Activated T-helper 9 cell treated with anti-CD3 and anti-CD28 coated beads, Interleukin-2, amount 50 U/mL, for 16 hours (primary cell): ENCODE measurements at regions not wholly inside any gene's neighbourhood (a gene's known extent, or its start where the extent isn't known, plus 50 kb on each side); places are given as distances from the start of the nearest gene placed in this dataset.

Experiments used
- DNase-seq: peaks from one replicate; pipeline ENCODE4 v3.0.0-alpha.2; 2020; ENCODE audit warnings: low read depth

DNA sequence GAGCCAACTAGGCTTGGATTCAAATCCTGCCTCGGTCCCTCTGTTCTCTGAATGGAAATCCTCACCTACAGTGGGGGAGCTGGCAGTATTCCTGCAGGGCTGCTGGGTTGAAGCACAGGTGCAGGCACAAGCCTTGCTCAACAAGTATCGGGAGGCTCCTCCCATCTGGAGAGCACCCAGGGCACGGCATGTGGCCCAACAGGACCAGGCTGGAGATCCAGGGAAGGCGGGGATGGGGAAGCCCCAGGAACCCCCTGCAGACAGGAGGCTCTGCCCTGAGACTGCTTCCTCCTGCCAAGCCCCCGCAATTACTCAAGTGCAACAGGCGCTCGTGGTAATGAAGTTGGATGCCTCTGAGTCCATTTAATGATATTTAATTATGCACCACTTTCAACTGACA lies 128.0 kb upstream of the VSTM2B start:
- DNase-seq = no peak

DNA sequence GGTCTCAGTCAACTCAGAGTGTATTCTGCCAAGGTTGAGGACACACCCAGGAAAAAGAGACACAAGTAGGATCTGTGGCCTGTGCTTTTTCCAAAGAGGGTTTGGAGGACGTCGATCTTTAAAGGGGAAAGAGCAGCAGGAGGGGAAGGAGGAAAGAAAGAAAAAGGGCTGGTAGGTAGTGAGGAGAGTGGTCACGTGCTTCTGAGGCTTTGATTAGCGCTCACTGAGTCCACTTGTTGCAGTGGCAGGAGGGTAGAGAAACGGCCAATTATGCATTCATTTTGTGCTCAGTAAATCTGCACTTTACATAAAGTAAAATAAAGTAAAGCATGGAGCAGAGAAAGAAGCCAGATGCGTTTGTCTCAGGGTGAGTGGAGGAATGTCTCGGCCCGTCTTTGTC lies 126.0 kb upstream of the VSTM2B start:
- DNase-seq = no peak

DNA sequence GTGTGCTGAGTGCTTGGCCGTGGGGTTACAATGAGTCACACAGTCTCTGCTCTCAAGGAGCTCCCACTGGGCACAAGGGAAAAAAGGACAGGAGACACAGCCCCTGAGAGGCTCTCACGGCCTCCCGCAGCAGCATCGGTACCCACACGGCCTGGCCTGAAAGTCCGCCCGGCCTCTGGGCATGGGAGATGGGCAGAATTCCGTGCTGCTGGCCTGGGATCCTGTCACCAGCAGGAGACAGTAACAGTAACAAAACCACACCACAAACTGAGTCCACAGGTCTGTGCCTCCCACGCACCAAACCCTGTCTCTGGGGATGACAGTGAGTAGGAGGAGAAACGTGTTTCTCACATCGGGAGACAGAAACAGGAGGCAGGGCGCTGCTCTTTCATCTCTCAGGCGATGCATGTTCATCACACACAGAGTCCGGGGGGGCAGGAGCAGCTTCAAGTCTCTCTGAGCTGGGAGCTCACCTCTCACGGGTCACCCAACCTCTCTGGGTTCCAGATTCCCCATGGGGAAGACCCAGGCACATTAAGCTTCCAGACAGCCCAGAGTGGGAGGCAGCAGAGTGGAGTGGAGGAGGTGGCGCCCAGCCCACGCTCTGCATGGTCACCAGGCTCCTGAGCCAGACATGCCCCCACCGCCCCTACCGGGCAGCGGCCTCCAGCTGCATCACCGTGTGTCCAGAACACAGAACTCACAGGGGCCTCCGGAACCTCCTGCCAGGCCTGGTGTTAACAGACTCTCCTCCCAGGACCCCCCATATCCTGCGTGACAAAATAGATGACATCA lies 124.7 kb upstream of the VSTM2B start:
- DNase-seq = no peak

DNA sequence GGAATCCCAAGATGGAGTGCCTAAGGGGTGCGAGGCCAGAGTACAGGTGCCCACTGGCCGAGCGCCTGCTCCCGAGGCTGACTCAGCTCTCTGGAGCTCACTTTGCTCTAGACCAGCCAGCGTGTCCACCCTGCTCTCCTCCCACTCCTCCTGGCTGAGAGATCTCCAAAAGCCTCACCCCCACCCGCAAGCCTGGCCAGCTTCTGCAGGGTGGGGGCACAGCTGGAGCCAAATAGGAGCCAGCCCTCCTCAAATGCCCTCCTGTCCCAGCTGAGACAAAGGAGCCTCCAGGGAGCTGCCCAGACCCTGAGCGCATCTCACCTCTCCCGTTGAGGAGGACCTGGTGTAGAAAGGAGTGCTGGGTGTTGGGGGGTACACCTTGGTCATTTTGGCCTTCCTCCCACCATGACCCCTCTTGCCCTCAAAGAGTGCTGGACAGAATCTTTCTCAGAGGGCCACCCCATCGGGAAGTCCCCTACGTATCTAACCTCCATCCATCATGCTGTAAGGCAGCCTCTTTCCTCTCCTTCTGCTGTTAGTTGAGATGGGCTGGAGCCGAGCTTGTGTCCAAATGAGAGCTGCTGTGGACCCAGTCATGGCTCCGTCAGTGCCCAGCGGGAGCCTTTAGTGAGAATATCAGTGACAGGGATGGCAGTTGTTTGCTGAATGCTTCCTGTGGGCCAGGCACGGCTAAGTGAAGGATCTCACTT lies 123.9 kb upstream of the VSTM2B start:
- no peak for DNase-seq

DNA sequence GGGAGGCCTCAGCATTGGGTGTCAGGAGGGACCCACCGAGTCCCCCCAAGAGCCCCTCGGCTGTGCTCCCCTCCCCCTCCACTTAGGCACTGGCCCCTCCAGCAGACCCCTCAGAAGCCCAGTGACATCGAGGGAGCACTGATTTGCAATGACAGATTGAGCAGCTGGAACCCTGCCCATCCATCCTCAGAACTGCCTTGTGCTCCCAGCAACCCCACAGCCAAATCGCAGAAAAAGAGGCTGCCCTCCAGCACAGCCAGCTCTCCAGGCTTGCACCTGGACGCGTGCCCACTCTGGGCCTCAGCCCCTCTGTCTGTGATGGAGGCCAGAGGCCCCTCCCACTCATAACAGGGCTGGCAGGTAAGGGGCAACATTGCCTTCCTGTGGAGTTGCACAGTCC lies 123.2 kb upstream of the VSTM2B start:
- no peak for DNase-seq

DNA sequence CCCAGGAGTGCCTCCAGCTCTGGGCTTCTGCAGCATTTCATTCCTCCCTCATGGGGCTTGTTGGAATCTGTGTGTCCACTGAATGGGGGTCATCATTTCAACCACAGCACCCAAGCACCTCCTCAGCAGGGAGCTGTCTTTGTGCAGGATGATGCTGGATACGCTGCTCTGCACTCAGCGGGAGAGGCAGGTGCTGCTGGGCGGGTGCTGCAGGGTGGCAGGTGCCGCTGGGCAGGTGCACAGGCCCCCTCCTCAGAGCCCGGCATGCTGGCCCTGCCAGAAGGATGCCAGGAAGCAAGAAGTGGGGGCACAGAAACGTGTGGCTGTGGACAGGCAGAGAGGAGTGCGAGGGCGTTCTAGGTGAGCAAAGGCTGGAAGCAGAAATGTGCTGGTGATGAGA lies 121.8 kb upstream of the VSTM2B start:
- no peak for DNase-seq

DNA sequence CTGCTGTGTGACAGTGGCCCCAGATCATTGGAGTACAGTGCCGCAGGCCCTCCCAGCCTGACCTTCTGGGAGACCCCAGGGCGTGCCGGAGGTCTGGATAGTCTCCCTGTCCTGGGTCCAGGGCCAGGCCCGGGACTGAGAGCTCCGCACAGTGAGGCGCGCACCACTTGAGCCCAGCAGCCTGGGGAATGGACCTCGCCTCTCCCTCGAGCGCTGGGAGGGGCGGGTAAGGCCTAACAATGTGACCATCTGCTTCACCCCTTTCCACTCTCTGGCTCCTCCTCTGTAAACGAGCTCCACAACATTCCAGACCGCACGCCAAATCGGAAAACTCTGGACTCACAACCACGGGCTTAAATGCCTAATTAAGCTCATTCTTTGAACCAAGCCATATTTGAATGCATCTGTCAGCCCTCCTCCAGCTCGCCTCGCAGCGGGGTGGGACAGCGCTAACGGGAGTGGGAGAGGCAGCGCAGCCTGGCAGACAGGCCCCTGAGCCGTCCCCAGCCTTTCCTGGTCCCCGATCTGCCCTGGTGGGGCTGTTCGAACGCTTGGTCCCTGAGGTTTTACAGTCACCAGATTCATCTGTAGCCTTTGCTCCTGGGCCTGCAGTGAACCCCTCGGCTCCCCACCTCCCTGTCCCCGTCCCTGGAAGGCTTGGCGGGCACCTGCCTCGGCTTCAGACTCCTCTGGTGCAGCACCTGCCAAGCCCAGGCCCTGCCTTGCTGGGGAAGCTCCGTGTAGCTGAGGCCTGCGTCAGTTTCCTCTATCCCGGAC lies 120.7 kb upstream of the VSTM2B start:
- no peak for DNase-seq

DNA sequence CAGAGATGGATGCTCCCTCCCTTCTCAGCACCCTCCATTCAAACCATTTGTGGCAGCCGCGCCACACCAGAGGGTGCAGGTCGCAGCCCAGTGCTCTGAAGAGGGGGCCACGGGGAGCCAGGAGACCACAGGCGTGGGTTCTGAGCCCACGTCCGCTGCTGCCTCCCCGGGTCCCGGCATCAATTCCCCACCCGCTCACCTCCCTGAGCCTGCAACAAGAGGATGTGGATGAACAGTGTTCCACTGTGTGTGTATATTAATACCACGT lies 120.1 kb upstream of the VSTM2B start:
- no peak for DNase-seq

DNA sequence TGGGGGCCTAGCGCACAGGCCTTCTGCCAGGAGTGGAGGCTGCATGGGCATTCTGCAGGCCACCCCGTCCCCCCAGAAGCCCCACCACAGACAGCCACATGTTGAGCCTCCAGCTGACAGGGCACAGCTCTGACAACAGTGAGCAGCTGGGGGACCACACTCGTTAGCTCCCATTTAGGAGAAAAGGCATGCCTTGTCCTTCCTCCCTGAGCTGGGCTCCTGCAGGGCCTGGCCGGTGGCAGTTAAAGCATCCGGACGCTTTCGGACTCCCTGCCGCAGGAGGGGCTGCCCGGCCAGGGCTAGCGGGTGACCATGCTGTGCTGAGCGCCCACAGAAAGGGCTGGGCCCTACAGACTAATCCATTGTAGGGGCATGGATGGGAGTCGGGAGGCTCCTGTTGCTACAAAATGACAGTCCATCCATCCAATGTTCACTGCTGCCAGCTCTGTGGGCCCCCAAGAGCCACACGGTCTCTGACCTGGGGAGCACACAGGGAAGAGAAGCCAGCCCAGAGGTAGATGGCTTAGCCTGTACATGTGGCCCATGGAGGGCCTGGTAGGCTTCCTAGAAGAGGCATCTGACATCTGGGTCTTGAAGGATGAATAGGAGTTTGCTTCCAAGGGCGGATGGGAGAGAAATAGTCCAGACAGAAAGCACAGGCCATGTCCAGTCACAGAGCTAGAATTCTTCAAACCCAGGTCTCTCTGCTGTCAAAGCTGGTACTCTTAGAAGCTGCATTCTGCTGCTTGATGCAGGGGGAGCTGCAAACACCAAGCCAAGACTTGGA lies 116.5 kb upstream of the VSTM2B start:
- no peak for DNase-seq

DNA sequence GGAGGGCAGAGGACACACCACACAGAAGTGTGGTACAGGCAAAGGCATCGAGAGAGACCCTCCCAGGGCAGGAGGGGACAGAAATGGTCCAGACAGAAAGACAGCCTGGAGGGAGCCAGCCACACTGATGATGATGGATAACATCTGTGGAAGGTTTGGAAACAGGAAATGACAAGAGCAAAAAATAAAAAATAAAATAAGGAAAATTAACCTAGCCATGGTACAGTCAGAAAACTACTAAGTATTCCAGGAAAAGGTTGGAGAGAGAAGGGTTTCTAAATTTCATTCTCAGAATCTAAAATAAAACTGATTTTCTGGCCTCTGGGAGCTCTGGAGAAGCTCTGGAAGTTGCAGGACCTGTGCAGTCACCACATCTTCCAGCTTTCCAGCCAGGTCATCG lies 115.2 kb upstream of the VSTM2B start:
- DNase-seq = no peak

DNA sequence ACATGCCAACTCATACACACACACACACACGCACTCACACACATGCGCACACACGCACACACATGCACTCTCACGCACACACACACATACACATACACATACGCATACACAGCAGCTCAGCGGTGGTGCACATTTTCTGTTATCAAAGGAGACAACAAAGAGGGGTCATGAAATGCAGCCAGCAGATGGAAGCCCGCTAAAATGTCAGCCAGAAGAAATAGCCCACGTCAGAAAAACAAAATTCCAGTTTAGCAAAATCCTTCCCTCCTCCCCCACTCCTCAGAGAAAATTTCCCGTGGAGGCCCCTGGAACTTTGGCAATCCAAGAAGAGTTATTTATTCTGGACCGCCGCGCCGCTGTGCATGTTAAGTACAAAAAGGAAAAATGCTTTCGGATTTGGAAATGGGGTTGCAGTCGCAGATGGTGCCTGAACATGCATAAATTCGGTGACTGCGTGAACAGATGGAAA lies 114.6 kb upstream of the VSTM2B start:
- DNase-seq = no peak

DNA sequence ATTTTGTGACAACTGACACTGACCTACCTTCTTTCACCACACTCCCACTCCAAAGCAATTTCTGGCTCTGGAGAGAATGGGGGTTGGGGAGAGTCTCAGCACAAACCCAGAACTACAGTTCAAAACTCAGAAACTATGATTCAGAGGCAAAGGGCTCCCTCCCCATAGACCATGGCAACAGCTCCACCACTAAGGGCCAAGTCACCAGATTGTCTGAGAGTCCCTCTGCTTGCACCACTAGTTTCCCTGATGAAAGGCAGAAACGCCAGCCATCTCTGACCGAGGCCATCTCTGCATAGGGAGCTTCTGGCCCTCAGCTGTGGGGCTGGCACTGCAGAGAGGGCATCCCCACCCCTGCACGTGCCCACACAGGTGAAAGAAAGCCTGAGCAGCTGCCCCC lies 112.4 kb upstream of the VSTM2B start:
- DNase-seq = no peak

DNA sequence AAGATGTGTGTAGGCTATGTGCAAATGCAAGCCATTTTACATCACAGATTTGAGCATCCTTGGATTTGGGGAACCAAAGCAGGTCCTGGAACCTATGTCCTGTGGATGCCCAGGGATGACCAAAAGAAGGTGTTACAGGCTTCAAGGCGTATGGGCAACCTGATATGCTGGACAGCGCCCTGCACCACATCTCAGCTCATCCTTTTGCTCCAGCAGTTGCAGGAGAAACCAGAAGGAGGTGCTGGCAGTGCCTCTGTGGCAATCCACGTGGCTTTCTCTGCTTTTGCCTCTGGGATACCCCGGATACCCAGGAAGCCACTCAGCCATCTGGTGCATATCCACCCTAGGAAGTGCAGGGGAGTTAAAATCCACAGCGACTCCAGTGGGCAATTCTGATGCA lies 110.3 kb upstream of the VSTM2B start:
- DNase-seq = no peak

DNA sequence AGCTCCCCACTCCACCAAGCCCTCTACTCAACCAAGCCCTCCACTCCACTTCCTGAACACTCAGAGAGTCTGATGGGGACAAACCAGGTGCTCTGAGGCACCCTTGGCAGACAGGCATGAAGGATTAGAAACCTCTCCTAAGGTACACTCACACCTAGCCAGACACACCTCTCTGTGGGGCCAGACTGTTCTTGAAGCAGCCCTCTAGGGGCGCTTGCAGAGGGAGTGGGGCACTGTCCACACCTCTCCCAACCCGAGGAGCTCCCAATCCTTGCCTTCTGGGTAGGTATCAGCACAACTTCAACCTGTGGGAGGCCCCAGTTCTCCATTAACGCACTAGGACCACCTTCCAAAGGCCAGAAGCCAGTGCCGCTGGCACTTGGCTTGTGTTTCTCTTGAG lies 108.7 kb upstream of the VSTM2B start:
- DNase-seq = no peak

DNA sequence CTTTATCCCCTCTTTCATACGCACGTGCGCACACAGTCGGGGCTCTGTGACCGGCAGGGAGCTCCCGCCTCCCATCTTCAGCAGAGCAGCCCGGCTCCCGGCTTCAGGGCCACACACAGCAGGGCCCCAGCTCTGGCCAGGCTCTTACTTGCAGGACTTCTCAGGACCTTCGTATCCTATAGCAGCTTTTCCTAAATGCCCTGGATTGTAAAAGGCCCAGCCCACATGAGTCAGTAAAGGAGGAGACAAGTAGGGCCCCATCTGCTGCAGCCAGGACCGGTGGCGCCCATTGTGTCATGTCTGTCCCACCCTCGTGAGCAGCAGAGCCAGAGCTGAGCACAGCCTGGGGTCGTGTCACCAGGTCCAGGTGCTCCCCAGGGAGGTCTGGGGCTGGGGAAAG lies 107.6 kb upstream of the VSTM2B start:
- no peak for DNase-seq

DNA sequence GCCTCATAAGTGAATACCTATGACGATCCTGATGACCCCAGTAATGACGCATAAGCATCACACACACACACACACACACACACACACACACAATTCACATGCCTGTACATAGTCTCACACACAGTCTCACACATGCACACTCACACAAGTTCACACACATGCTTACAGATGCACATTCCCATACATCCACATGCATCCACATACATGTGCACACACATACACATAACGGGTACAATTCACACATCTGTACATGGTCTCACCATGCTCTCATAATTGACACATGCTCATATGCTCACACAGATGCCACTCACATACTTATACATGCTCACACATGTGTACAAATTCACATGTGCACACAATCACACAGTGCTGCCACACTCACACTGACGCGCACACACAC lies 105.7 kb upstream of the VSTM2B start:
- no peak for DNase-seq

DNA sequence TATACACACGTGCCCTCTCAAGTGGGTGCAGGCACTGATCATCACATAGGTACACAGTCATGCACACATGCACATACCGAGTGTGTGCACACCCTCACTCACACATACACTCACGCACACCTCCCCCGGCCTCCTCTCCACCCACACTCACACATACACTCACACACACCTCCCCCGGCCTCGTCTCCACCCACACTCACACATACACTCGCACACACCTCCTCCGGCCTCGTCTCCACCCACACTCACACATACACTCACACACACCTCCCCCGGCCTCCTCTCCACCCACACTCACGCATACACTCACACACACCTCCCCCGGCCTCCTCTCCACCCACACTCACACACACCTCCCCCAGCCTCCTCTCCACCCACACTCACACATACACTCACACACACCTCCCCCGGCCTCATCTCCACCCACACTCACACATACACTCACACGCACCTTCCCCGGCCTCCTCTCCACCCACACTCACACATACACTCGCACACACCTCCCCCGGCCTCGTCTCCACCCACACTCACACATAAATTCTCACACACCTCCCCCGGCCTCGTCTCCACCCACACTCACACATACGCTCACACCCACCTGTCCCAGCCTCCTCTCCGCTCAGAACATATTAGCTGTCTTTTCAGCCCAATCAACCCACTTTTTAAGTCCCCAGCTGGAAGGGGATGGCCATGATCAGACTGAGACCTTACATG lies 105.2 kb upstream of the VSTM2B start:
- no peak for DNase-seq

DNA sequence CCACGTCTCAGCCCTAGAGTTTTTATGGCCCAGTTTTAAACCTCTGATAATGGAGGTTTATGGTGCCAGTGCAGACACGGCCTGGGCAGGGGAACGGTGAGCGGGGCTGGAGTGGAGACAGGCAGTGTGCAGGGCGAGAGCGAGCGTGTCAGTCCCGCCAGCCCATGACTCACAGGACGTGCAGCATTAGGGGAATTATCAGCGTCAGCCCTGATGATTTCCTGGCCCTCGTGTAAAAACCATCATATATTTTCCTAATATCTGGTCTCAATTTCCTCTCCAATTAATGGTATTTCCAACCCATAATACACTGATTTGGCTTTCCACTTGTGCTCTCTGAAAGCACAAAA lies 104.6 kb upstream of the VSTM2B start:
- DNase-seq = no peak

DNA sequence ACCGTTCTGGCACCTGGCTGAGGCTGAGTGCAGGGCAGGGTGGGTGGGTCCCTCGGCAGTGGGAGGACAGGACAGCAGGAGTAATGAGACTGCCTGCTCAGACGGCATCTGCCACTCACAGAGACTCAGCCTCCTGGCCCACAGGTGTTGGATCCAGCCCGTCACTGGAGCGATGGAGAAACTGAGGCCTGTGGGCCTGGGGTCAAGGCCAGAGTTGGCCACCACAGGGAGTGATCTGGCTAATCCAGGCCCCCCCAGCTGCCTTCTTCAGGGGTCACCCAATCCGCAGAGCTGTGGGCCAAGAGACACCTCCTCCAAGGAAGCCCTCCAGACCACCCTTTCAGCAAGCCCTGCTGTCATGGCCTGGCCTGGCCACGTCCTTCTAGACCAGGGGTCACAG lies 103.7 kb upstream of the VSTM2B start:
- no peak for DNase-seq

DNA sequence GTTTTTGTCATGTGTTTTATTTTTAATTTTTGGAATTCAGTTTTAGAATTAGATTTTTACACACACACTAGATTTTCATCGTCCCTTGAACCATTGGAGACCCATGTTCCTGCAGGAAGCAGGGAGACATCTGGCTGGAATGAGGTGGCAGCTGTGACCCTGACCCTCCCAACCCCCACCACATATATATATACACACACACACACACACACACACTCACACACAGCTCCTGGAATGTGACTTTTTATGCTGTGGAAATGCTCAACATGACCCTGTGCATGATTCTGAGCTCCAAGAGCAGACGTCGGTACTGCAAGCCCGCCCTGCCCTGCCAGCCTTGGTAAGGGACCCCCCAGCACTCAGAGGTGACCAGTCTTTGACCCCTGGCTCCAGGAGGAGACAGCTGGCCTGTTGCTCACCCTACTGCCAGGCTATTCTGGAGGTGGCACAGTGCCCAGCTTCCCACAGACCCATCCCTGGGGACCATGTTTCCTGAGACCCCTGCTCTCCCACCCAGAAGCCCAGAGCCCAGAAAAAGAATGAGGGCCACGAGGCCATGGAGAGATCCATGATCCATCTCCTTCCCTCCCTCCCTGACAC lies 103.2 kb upstream of the VSTM2B start:
- no peak for DNase-seq

DNA sequence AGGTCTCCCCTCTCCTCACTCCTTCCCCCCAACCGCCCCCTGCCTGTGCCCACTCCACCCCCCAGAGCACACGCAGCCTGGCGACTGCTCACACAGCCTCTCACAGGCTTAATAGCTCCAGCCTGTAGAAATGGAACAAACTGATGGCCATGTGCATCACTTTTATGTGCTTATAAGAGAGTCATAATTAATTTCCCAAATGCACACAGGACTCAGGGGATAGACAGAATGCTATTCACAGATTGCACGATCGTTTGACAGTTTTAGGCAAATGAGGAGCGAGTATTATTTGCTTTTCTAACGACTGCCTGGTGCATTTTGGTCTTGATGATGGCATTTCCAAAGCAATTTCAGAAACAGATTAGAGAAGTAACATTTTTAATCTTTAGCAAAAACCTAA lies 97.7 kb upstream of the VSTM2B start:
- DNase-seq = no peak

DNA sequence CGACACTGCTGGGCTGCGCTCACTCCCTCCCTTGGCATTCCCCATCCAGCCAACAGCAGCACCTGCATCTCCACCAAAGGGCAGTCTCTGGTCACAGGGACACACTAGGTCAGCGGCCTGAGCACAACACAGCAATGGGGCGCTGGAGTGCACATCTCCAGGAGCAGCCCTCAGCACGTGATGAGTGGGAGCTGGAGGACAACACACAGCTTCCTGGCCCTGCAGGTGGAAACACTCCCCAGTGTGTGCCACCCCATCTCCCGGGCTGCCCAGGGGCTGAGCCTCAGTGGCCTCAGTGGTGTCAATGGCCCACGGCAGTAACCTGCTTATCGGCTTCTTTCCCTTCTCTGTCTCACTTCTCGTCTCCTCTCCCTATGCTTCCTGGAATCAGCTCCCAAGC lies 96.8 kb upstream of the VSTM2B start:
- DNase-seq = no peak
